Heart right ventricle (tissue), 16 donors: ENCODE measurements at regions not wholly inside any gene's neighbourhood (a gene's known extent, or its start where the extent isn't known, plus 50 kb on each side); places are given as distances from the start of the nearest gene placed in this dataset.
A peak's percentile ranks its signal among the peaks of the same experiment; 100 is the strongest.
"Not testable (repeated sequence)": the region's sequence is repeated elsewhere in the genome, so short reads cannot be mapped to it uniquely, and the experiment has no call there.

Source experiments
- ATAC-seq, 8 donors: fragments of 200-7000 bp; cut with Tn5 transposase; one replicate each; pipeline ENCODE4 v1.9.1; 2020; ENCODE audit warnings: mild to moderate bottlenecking in 8 of 8, moderate library complexity in 8 of 8, moderate number of reproducible peaks in 1 of 8
- DNase-seq, 2 donors: peaks; one replicate each; pipeline ENCODE4 v3.0.0-alpha.2; 2020
- H3K27ac ChIP-seq, 10 donors: fragments of 200-600 bp; sonication (generic) in 2 of 10; one replicate each; pipeline versions ENCODE4 v1.5.0 to v1.8.0; 2020 to 2022; ENCODE audit warnings: mild to moderate bottlenecking in 3 of 10
- H3K27me3 ChIP-seq, 7 donors: fragments of 200-600 bp; one replicate each; pipeline ENCODE4 v1.8.0; 2021 to 2022; ENCODE audit warnings: mild to moderate bottlenecking in 2 of 7
- H3K36me3 ChIP-seq, 9 donors: fragments of 200-600 bp; sonication (generic) in 1 of 9; one replicate each; pipeline versions ENCODE4 v1.5.0 to v1.8.0; 2020 to 2022; ENCODE audit warnings: mild to moderate bottlenecking in 2 of 9
- H3K4me1 ChIP-seq, 9 donors: fragments of 200-600 bp; sonication (generic) in 1 of 9; one replicate each; pipeline versions ENCODE4 v1.5.0 to v1.8.0; 2020 to 2022; ENCODE audit warnings: mild to moderate bottlenecking in 4 of 9
- H3K4me3 ChIP-seq, 10 donors: fragments of 200-600 bp; sonication (generic) in 2 of 10; one replicate each; pipeline versions ENCODE4 v1.5.0 to v1.8.0; 2020 to 2022; ENCODE audit warnings: mild to moderate bottlenecking in 7 of 10, moderate library complexity in 2 of 10
- H3K9me3 ChIP-seq, 11 donors: fragments of 200-600 bp in 10 of 11; sonication (generic) in 2 of 11; one replicate each; pipeline versions ENCODE4 v1.5.0 to v1.8.0; 2013 to 2022; ENCODE audit warnings: mild to moderate bottlenecking in 2 of 11, control low read depth in 1 of 11, moderate library complexity in 1 of 11
- WGBS, 2 donors: extraction: QIAGEN DNeasy Blood & Tissue Kit; methylation state at CpG; one replicate each; pipeline ENCODE4 v1.1.7; 2013; ENCODE audit warnings: inconsistent platforms in 1 of 2; 5-methylcytosine and 5-hydroxymethylcytosine counted together
- intact Hi-C, 10 donors: fragments of 100-400 bp; cut with DNase I; formaldehyde crosslinking; loops; one replicate each; pipeline versions ENCODE4 v1.11.1 to v1.14.2; 2022
- donor health status: Arrhythmogenic right ventricular cardiomyopathy.
- donor health status: ischemic (EF 13 %, LVEDD 7.1; RV severe dilation, severe dysfunction).
- donor health status: healthy with polysubstance abuse.
- donor health status: DM: no; HTN: yes; CAD: no.
- donor health status: DM: no; HTN: no; CAD: no.
- donor health status: ischemic (EF 25% LVEDD 6.9; RV normal size, moderate dysfunction).
- donor health status: ischemic (EF 25% LVEDD 5.7; RV mildly dilated, moderate dysfunction).
- donor health status: healthy.
- donor health status: DM: yes; HTN: yes; CAD: no.
- donor health status: Ischemic cardiomyopathy.
- donor health status: ischemic (EF 35%, LVEDD 5.7; RV mildly dilated, moderate dysfunction).
- donor health status: nonischemic (EF 11% LVEDD 7.7; RV severe dilation, severe dysfunction).
- donor health status: DM: yes; HTN: yes; CAD: no.
- donor health status: PGD.
- donor health status: ischemic (EF 29% LVEDD 5.4; RV normal size, mild dysfunction).
- donor health status: nonischemic (EF 23%, LVEDD 6.1; RV moderate dilation, normal function).

DNA sequence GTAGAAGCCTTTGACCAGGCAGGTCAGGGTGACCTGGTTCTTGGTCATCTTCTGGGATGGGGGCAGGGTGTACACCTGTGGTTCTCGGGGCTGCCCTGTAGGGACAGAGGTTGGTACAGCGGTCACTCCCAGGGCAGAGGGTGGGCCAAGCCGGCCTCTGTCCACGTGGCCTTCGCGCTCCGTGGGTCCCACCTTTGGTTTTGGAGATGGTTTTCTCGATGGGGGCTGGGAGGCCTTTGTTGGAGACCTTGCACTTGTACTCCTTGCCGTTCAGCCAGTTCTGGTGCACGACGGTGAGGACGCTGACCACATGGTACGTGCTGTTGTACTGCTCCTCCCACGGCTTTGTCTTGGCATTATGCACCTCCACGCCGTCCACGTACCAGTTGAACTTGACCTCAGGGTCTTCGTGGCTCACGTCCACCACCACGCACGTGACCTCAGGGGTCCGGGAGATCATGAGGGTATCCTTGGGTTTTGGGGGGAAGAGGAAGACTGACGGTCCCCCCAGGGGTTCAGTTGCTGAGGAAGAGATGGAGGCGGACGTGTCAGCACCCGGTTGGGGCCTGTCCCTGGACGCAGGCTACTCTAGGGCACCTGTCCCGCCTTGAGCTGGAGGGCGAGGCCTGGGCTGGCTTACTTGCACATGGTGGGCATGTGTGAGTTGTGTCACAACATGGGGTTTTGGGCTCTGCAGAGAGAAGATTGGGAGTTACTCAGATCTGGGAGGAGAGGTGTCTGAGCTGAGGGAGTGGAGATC lies 142.3 kb downstream of the TMEM121 start:
- not testable (repeated sequence) for H3K27me3 ChIP-seq, ATAC-seq, H3K4me1 ChIP-seq, H3K4me3 ChIP-seq, DNase-seq, H3K27ac ChIP-seq, H3K9me3 ChIP-seq, H3K36me3 ChIP-seq
- intact Hi-C loops: loop anchor here in 1 of 10 donors (5.0 kb wide), 1 partner anchor 46 kb away; no protein-coding TSS in a partner anchor
- WGBS, 2 donors: 89 to 91% methylated on average over 29 of the region's 29 CpGs

DNA sequence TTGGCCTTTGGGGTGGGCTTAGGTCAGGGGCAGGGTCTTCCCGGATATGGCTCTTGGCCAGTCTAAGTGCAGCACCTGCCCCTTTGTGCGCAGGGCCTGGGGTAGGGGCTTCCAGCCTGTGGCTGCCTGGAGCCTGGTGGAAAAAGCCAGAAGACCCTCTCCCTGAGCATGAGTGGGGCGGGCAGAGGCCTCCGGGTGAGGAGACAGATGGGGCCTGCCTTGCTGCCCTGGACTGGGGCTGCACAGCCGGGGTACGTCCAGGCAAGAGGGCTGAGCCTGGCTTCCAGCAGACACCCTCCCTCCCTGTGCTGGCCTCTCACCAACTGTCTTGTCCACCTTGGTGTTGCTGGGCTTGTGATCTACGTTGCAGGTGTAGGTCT lies 142.8 kb downstream of the TMEM121 start:
- H3K27me3 ChIP-seq, H3K4me3 ChIP-seq, H3K36me3 ChIP-seq, H3K27ac ChIP-seq, ATAC-seq, H3K9me3 ChIP-seq, H3K4me1 ChIP-seq, DNase-seq: not testable (repeated sequence)
- intact Hi-C loops: loop anchor here in 1 of 10 donors (5.0 kb wide), 1 partner anchor 47 kb away; no protein-coding TSS in a partner anchor
- WGBS, 2 donors: 93 to 96% methylated on average over 6 to 7 of the region's 7 CpGs

DNA sequence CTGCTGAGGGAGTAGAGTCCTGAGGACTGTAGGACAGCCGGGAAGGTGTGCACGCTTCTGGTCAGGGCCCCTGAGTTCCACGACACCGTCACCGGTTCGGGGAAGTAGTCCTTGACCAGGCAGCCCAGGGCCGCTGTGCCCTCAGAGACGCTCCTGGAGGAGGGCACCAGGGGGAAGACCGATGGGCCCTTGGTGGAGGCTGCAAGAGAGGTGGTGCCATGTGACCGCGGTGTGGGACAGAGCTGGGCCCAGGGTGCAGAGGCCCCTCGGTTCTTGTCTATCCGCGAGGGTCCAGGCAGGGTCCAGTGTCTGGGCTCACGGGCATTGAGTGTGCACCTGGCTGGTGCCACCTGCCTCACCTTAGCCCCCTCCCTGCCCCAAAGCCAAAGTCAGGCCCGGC lies 143.3 kb downstream of the TMEM121 start:
- not testable (repeated sequence) for H3K9me3 ChIP-seq, H3K4me3 ChIP-seq, DNase-seq, ATAC-seq, H3K4me1 ChIP-seq, H3K27ac ChIP-seq, H3K27me3 ChIP-seq, H3K36me3 ChIP-seq
- 91 to 95% methylated on average over 13 to 15 of the region's 16 CpGs for WGBS, 2 donors
- intact Hi-C loops: loop anchor here in 5 of 10 donors (5.0 to 10.0 kb wide), 2 partner anchors 47 to 275 kb away; no protein-coding TSS in a partner anchor

DNA sequence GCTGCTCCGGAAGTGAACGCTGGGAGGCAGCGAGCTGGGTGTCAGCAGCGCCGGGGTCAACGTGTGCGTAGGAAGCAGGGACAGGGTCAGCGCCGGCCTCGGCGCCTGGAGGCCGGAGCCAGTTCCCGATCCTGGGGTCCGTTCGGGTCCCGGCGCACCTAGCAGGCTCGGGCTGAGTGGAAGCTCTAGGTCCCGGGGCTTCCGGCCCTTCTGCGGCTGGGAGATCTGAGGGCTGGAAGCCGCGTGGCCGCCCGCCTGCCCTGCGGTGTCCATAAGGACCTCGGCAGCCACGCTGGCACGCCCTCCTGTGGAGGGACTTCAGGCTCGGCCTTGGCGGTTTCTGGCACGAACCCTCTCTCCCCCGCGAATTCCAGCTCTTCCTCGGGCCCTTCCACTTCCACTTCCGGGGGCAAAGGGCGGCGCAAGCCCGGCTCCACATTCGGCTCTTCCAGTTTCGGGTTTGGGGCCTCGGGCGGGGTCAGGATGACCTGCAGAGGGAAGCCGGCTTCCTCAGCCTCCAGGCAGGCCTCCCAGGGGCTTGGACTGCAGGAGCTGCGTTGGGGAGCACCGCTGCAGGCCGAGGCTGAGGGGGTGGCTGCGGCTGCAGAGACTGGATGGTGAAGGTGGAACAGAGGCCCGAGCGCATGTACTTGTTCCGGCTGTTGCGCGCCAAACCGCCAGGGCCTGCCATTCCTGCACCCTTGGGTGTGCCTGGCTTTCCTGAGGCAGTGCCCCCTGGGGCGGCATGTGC lies 146.2 kb downstream of the TMEM121 start:
- WGBS, 2 donors: 92 to 95% methylated on average over 25 of the region's 55 CpGs

DNA sequence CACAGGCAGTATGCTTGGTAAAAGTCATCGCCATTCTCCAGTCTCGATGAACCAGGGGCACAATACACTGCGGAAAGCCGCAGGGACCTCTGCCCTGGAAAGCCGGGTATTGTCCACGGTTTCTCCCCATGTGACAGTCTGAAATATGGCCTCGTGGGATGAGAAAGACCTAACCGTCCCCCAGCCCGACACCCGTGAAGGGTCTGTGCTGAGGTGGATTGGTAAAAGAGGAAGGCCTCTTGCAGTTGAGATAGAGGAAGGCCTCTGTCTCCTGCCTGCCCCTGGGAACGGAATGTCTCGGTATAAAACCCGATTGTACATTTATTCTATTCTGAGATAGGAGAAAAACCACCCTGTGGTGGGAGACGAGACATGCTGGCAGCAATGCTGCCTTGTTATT lies 149.1 kb downstream of the TMEM121 start:
- H3K4me3 ChIP-seq, H3K4me1 ChIP-seq, DNase-seq, H3K27ac ChIP-seq, ATAC-seq, H3K36me3 ChIP-seq, H3K9me3 ChIP-seq: not testable (repeated sequence)
- intact Hi-C loops: loop anchor here in 4 of 10 donors (10.0 kb wide), 1 partner anchor 269 kb away; no protein-coding TSS in a partner anchor
- 80 to 81% methylated on average over 12 of the region's 14 CpGs for WGBS, 2 donors
- peaks cover 0 to 15% (median 0%) of the 10 kb centered on the region in 7 donors for H3K27me3 ChIP-seq

More for the DNA sequence above, 146.2 kb downstream of the TMEM121 start:
- H3K36me3 ChIP-seq, DNase-seq, H3K9me3 ChIP-seq, H3K4me3 ChIP-seq, H3K27ac ChIP-seq, H3K4me1 ChIP-seq, H3K27me3 ChIP-seq: not testable (repeated sequence)
- intact Hi-C loops: loop anchor here in 4 of 10 donors (10.0 kb wide), 1 partner anchor 272 kb away; no protein-coding TSS in a partner anchor
- peak in 1 of 8 donors; percentile 17 for ATAC-seq

DNA sequence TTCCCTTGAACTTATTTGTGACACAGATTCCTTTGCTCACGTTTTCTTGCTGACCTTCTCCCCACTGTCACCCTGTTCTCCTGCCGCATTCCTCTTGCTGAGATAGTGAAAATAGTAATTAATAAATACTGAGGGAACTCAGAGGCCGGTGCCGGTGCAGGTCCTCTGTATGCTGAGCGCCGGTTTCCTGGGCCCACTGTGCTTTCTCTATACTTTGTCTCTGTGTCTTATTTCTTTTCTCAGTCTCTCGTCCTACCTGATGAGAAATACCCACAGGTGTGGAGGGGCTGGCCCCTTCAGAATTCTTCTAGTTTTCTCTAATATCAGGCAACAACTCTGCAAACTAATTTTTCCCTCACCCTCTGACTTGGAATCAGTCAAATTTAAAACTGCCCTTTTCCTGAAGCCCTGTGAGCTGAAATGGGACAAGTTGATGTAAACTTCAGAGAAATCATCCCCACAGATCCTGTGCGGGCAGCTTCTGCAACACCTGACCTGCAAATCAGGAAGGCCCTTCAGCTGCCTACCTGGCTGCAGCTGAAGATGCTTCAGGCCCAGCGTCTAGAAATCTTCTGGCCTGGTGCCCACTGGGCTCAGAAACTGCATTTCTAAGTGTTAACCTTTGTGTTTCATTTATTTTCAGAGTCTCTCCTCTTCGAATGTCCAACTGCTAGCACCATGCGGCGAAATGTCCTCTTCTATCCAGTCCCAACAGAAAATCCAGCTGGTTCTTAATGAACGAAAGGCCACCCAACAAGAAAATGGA lies 149.7 kb downstream of the TMEM121 start:
- intact Hi-C loops: loop anchor here in 4 of 10 donors (10.0 kb wide), 1 partner anchor 269 kb away; no protein-coding TSS in a partner anchor
- not testable (repeated sequence) for H3K36me3 ChIP-seq, DNase-seq, H3K4me1 ChIP-seq, H3K27ac ChIP-seq, H3K4me3 ChIP-seq, ATAC-seq, H3K9me3 ChIP-seq
- 77 to 78% methylated on average over 13 of the region's 13 CpGs for WGBS, 2 donors
- H3K27me3 ChIP-seq: peaks cover 0 to 13% (median 0%) of the 10 kb centered on the region in 7 donors

DNA sequence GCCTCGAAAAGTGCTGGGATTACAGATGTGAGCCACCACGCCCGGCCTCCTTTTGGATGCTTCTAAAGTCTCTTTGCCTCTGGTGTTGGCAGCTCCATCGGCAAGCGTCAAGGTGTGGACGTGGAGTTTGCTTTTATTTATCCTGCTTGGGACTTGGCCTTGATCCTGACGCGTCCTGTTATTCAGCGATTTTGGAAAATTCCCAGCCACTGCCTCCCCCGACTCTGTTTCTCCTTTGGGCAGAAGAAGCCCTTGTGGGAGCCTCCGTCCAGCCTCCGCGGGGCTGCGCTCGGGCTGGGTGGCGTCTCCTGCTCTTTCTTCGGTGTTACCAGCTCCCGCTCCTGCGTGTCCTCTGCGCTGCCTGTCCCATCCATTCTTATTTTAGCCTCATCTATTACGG lies 151.7 kb downstream of the TMEM121 start:
- H3K27ac ChIP-seq, H3K9me3 ChIP-seq, H3K36me3 ChIP-seq, H3K4me1 ChIP-seq, H3K4me3 ChIP-seq, DNase-seq, ATAC-seq: not testable (repeated sequence)
- peaks cover 0 to 13% (median 0%) of the 10 kb centered on the region in 7 donors for H3K27me3 ChIP-seq
- intact Hi-C loops: loop anchor here in 4 of 10 donors (10.0 kb wide), 1 partner anchor 267 kb away; no protein-coding TSS in a partner anchor
- WGBS, 2 donors: 85 to 88% methylated on average over 19 to 21 of the region's 21 CpGs

DNA sequence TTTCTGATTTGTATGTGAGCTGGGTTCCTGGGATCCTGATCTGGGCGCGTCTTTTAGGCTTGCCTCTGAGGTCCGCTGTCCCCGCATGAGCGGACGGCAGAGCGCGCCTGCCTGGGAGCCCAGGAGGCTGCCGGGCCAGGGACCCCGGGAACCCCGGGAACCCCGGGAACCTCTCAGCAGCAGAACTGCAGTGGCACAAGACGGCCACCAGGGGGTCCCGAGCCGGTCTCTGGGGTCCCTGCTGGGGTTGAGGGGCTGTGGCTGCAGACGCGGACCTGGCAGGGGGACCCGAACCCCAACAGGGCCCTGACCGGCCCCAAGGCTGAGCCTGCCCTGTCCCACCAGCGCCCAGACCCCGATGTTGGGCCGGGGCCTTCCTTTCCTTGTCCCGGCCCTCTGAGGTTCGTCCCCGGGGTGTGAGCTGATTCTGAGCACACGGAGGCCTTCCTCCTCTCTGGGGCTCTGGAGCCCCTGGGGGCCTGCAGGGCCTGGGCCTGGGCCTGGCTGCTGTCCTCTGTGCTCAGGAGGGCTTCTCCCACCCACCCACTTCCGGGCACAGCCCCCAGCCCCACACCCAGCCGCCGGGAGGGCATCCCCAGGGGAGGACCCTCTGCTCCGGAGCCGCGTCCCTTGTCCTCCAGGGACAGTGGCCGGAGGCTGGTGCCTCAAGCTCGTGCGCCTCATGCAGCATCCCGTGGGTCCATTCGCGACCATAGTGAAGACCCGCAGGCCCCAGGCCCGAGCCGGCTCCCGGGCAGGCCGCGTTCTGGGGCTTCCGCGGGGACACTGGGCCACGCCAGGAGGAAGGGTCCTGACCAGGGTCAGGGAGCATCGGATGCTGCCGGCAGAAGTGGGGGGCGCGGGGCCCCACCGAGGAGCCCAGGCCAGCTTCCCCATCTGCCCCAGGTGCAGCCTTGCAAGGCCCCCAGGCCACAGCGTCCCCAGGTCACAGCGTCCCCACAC lies 152.9 kb downstream of the TMEM121 start:
- not testable (repeated sequence) for H3K4me1 ChIP-seq, H3K9me3 ChIP-seq, H3K4me3 ChIP-seq, H3K27ac ChIP-seq, H3K36me3 ChIP-seq, DNase-seq
- intact Hi-C loops: loop anchor here in 4 of 10 donors (10.0 kb wide), 1 partner anchor 266 kb away; no protein-coding TSS in a partner anchor
- H3K27me3 ChIP-seq: peaks cover 0 to 13% (median 0%) of the 10 kb centered on the region in 7 donors
- ATAC-seq: peak in 3 of 8 donors; percentile 4 to 18 (median 7)
- WGBS, 2 donors: 81 to 85% methylated on average over 15 of the region's 54 CpGs
